Panc1 (cell line): ENCODE measurements at regions not wholly inside any gene's neighbourhood (a gene's known extent, or its start where the extent isn't known, plus 50 kb on each side); places are given as distances from the start of the nearest gene placed in this dataset.

ENCODE experiments used
- ATAC-seq: fragments of 200-7000 bp; cut with Tn5 transposase; 2 replicates; pipeline ENCODE4 v1.9.1; 2020; ENCODE audit warnings: mild to moderate bottlenecking, moderate library complexity
- BruUV-seq: library from RNA; stranded (reverse); fragments of 400-500 nt; replicated peaks from 2 replicates; lab custom pipeline; 2021; lab: Mats Ljungman, UMichigan
- CTCF ChIA-PET: fragments of 300-600 bp; sonication (Branson Sonifier 250); formaldehyde crosslinking; loops from one replicate; lab custom pipeline; 2022; ENCODE audit warnings: antibody characterized with exemption; lab: Charles Lee
- POLR2A ChIA-PET: fragments of 300-600 bp; sonication (Branson Sonifier 250); formaldehyde crosslinking; loops from one replicate; lab custom pipeline; 2022; ENCODE audit warnings: antibody characterized with exemption; lab: Charles Lee
- DNase-seq: peaks from one replicate; pipeline ENCODE4 v3.0.0-alpha.2; 2010; ENCODE audit warnings: low read depth, low spot score
- H3K27ac ChIP-seq: 2 replicates; pipeline ENCODE4 v1.5.1; 2011; ENCODE audit warnings: mild to moderate bottlenecking, low read length, inconsistent platforms
- H3K27me3 ChIP-seq: fragments of 200-500 bp; sonication (Bioruptor generic); 2 replicates; pipeline ENCODE4 v1.6.0; 2014; ENCODE audit warnings: low read length, inconsistent platforms; ENCODE audit not compliant: control insufficient read depth, insufficient read depth
- H3K36me3 ChIP-seq: fragments of 200-500 bp; sonication (Bioruptor generic); 2 replicates; pipeline ENCODE4 v1.5.1; 2014; ENCODE audit warnings: inconsistent platforms, mild to moderate bottlenecking, low read length, moderate library complexity; ENCODE audit not compliant: control insufficient read depth, insufficient read depth
- H3K4me1 ChIP-seq: 2 replicates; pipeline ENCODE4 v1.5.1; 2011; ENCODE audit warnings: inconsistent platforms, mild to moderate bottlenecking, low read length, moderate library complexity; ENCODE audit not compliant: control insufficient read depth, insufficient read depth
- H3K4me3 ChIP-seq, 2 experiments: 2 replicates each; pipeline ENCODE4 v1.5.1; 2011 to 2012; ENCODE audit warnings: low read depth in 2 of 2, low read length in 2 of 2, mild to moderate bottlenecking in 2 of 2, inconsistent platforms in 1 of 2, moderate library complexity in 1 of 2
- H3K9me3 ChIP-seq: fragments of 200-500 bp; sonication (Bioruptor generic); 2 replicates; pipeline ENCODE4 v1.5.1; 2014; ENCODE audit warnings: low read depth, mild to moderate bottlenecking, inconsistent platforms, low read length, moderate library complexity; ENCODE audit not compliant: control insufficient read depth, insufficient read depth
- CTCF ChIP-seq: fragments of 450-650 bp; IDR thresholded peaks from 2 replicates; pipeline ENCODE4 v1.5.1; 2017; ENCODE audit warnings: mild to moderate bottlenecking
- POLR2AphosphoS5 ChIP-seq: IDR thresholded peaks from 2 replicates; pipeline ENCODE4 v1.6.1; 2012; ENCODE audit warnings: mild to moderate bottlenecking, low read depth, low read length, moderate library complexity
- REST ChIP-seq, 2 experiments: IDR thresholded peaks; 2 replicates each; pipeline ENCODE4 v1.6.1; 2011 to 2012; ENCODE audit warnings: low read depth in 2 of 2, control low read depth in 1 of 2, low read length in 1 of 2, mild to moderate bottlenecking in 1 of 2, moderate library complexity in 1 of 2; ENCODE audit not compliant: insufficient read depth in 1 of 2
- SIN3A ChIP-seq: IDR thresholded peaks from 2 replicates; pipeline ENCODE4 v1.6.1; 2012; ENCODE audit warnings: low read depth, mild to moderate bottlenecking, low read length, moderate library complexity, borderline replicate concordance; ENCODE audit not compliant: insufficient read depth
- TCF7L2 ChIP-seq: IDR thresholded peaks from 2 replicates; pipeline ENCODE4 v1.6.1; 2011; ENCODE audit warnings: mild to moderate bottlenecking, low read depth, low read length, inconsistent platforms
- in situ Hi-C: cut with HindIII; loops from 2 replicates; pipeline ENCODE4 v1.10.0; 2016; ENCODE audit warnings: low sequenced_read_pairs, low pct_unique_long_range_greater_than_20kb
- intact Hi-C: fragments of 100-400 bp; cut with micrococcal nuclease; formaldehyde crosslinking; loops from one replicate; pipeline ENCODE4 v1.10.0; 2022; ENCODE audit not compliant: unreplicated experiment

DNA sequence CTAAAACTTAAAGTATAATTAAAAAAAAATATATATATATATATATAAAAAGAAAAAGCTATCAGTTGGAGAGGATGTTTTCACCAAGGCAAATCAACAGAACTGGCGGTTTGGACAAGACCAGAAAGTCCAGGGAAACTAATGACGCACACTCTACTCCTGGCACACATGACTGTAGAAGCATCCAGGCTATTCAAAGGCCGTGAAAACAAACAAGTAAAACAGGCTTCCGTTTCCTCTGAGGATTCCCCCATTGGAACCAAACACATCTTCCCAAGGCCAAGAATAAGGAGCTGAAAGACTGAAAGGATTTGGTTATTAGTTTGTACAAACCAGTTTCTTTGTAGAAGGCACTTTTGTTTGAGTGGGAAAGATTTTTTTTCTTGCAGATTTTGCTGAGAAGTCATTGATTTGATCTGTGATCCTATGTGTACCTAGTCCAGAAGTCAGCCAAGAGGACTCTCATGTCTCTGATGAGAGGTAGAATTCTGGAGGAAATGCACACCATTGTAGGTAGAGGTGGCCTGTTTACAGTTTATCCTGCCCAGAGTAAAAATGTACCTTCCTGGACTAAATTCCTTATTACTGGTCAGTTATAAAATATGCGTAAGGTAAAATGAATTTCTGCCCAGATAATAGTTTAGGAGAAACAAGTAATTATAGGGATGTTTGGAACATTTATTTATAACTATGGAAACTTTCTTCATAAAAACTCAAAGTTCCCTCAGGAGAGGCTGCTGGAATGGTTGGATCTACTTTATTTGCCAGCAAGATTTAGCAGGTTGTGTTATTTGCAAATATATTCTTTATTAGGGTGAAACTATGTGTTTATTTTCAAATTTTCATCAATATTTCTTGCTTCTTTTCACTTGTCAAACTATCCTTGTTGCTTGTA, 66.5 kb downstream of the DMP1 start:
- TF ChIP-seq CTCF (no peak), SIN3A (no peak), POLR2AphosphoS5 (no peak), TCF7L2 (no peak), REST (IDR thresholded peaks at IDR 0.05; ENCODE audit: insufficient read depth in 1 of 2, low read depth in 2 of 2, low read length in 1 of 2) (no peak)
- ATAC-seq (no peak), DNase-seq (no peak)
- Histone ChIP-seq H3K9me3 (no peaks in the 10 kb centered on the region), H3K27me3 (no peaks in the 10 kb centered on the region), H3K4me3 (no peak overlapping the region), H3K4me1 (no peaks in the 10 kb centered on the region), H3K36me3 (no peaks in the 10 kb centered on the region), H3K27ac (no peak overlapping the region)
- intact Hi-C loops: no loop called here
- POLR2A ChIA-PET: no interaction called here
- in situ Hi-C loops: no loop called here
- CTCF ChIA-PET: no interaction called here
- BruUV-seq: no TSS peak

- Histone ChIP-seq H3K4me3 (no peak overlapping the region), H3K36me3 (no peaks in the 10 kb centered on the region), H3K4me1 (no peaks in the 10 kb centered on the region), H3K9me3 (no peaks in the 10 kb centered on the region), H3K27me3 (no peaks in the 10 kb centered on the region), H3K27ac (no peak overlapping the region)
- TF ChIP-seq REST (IDR thresholded peaks at IDR 0.05; ENCODE audit: insufficient read depth in 1 of 2, low read depth in 2 of 2, low read length in 1 of 2) (no peak), POLR2AphosphoS5 (no peak), CTCF (no peak), SIN3A (no peak), TCF7L2 (no peak)
- in situ Hi-C loops: no loop called here
- intact Hi-C loops: no loop called here
- BruUV-seq: no TSS peak
- DNase-seq (no peak), ATAC-seq (no peak)
- POLR2A ChIA-PET: no interaction called here
- CTCF ChIA-PET: no interaction called here
These were observed 67.4 kb downstream of the DMP1 start for GRCh38 chr4:87717276-87718031.
